GM12878 (cell line): ENCODE measurements at regions not wholly inside any gene's neighbourhood (a gene's known extent, or its start where the extent isn't known, plus 50 kb on each side); places are given as distances from the start of the nearest gene placed in this dataset.

Source experiments
- ATAC-seq: fragments of 200-7000 bp; cut with Tn5 transposase; 3 replicates; pipeline ENCODE4 v1.9.1; 2020; ENCODE audit warnings: mild to moderate bottlenecking, moderate library complexity
- BruUV-seq: library from RNA; stranded (reverse); fragments of 400-500 nt; replicated peaks from 2 replicates; lab custom pipeline; 2021; lab: Mats Ljungman, UMichigan
- CTCF ChIA-PET: fragments of 300-600 bp; sonication (Branson Sonifier 250); formaldehyde crosslinking; extraction: SDS; loops from one replicate; lab custom pipeline; 2021; ENCODE audit warnings: inconsistent platforms; lab: Yijun Ruan, JAX
- POLR2A ChIA-PET: fragments of 350-600 bp; formaldehyde crosslinking; extraction: SDS; loops from one replicate; lab custom pipeline; 2021; ENCODE audit warnings: inconsistent platforms; lab: Charles Lee
- RAD21 ChIA-PET: fragments of 300-600 bp; sonication (Branson Sonifier 250); formaldehyde crosslinking; loops from one replicate; lab custom pipeline; 2023; ENCODE audit warnings: antibody characterized with exemption; ENCODE audit not compliant: unreplicated experiment; lab: Charles Lee
- SMC1A ChIA-PET: fragments of 300-600 bp; sonication (Branson Sonifier 250); formaldehyde crosslinking; loops from one replicate; lab custom pipeline; 2023; ENCODE audit not compliant: unreplicated experiment, uncharacterized antibody; lab: Charles Lee
- DNase-seq: peaks from one replicate; pipeline ENCODE4 v3.0.0-alpha.2; 2011; ENCODE audit warnings: low read depth, low spot score
- FAIRE-seq: peaks from 3 replicates; lab custom pipeline; 2011; peaks lifted over from hg19 to GRCh38; lab: Jason Lieb, UNC
- H2AFZ ChIP-seq: 2 replicates; pipeline ENCODE4 v1.6.0; 2011; ENCODE audit warnings: low read depth, low read length, control low read depth; ENCODE audit not compliant: control insufficient read depth
- H3K27ac ChIP-seq: 2 replicates; pipeline ENCODE4 v1.5.1; 2011; ENCODE audit warnings: control low read depth; ENCODE audit not compliant: control insufficient read depth, insufficient read depth
- H3K27me3 ChIP-seq, 2 experiments: replicated peaks in 1 of 2; 2 replicates each; pipeline versions ENCODE4 v1.6.0 to v1.6.1; 2011; ENCODE audit warnings: low read length in 1 of 2; ENCODE audit not compliant: control insufficient read depth in 2 of 2, insufficient read depth in 2 of 2
- H3K36me3 ChIP-seq, 2 experiments: 2 replicates each; pipeline ENCODE4 v1.5.1; 2011; ENCODE audit warnings: low read length in 1 of 2; ENCODE audit not compliant: control insufficient read depth in 2 of 2, insufficient read depth in 2 of 2
- H3K4me1 ChIP-seq: 2 replicates; pipeline ENCODE4 v1.6.1; 2011; ENCODE audit warnings: mild to moderate bottlenecking, low read length, moderate library complexity, mixed read lengths; ENCODE audit not compliant: control insufficient read depth, insufficient read depth
- H3K4me2 ChIP-seq: 2 replicates; pipeline ENCODE4 v1.6.0; 2011; ENCODE audit warnings: control low read depth; ENCODE audit not compliant: control insufficient read depth, insufficient read depth
- H3K4me3 ChIP-seq: fragments of 200-600 bp; sonication (generic); 2 replicates; pipeline ENCODE4 v1.5.1; 2016
- H3K79me2 ChIP-seq: 2 replicates; pipeline ENCODE4 v1.6.0; 2011; ENCODE audit warnings: low read length; ENCODE audit not compliant: control insufficient read depth, insufficient read depth
- H3K9ac ChIP-seq: 2 replicates; pipeline ENCODE4 v1.8.0; 2011; ENCODE audit warnings: low read length, control low read depth, mixed read lengths; ENCODE audit not compliant: control insufficient read depth, insufficient read depth
- H3K9me3 ChIP-seq: replicated peaks from 3 replicates; pipeline ENCODE4 v1.5.1; 2011; ENCODE audit warnings: mild to moderate bottlenecking, low read length; ENCODE audit not compliant: control insufficient read depth, insufficient read depth
- H4K20me1 ChIP-seq: 2 replicates; pipeline ENCODE4 v1.6.0; 2011; ENCODE audit not compliant: control insufficient read depth, insufficient read depth
- BHLHE40 ChIP-seq, 2 experiments: fragments of 450-650 bp in 1 of 2; IDR thresholded peaks; 2 replicates each; pipeline ENCODE4 v1.6.1; 2011 to 2017; ENCODE audit warnings: low read depth in 2 of 2, borderline replicate concordance in 1 of 2, improper control_type of control experiment in 1 of 2, low read length in 1 of 2, mild to moderate bottlenecking in 1 of 2
- CBFB ChIP-seq: IDR thresholded peaks from 2 replicates; pipeline ENCODE4 v1.6.1; 2016; ENCODE audit warnings: antibody characterized with exemption, low read depth
- EED ChIP-seq: sonication (generic); IDR thresholded peaks from 2 replicates; pipeline ENCODE4 v1.6.1; 2016; ENCODE audit warnings: antibody characterized with exemption, low read depth
- EZH2 ChIP-seq: IDR thresholded peaks from 2 replicates; pipeline ENCODE4 v1.6.1; 2012; ENCODE audit warnings: low read depth, mild to moderate bottlenecking, control low read depth, inconsistent platforms, low read length, borderline replicate concordance; ENCODE audit not compliant: control insufficient read depth
- HDGF ChIP-seq: fragments of 450-650 bp; IDR thresholded peaks from 2 replicates; pipeline ENCODE4 v1.6.1; 2016; ENCODE audit warnings: antibody characterized with exemption
- IRF4 ChIP-seq: IDR thresholded peaks from 2 replicates; pipeline ENCODE4 v1.6.1; 2011; ENCODE audit warnings: low read depth, low read length
- MYB ChIP-seq: fragments of 150-350 bp; IDR thresholded peaks from 2 replicates; pipeline ENCODE4 v1.6.1; 2014; ENCODE audit warnings: mild to moderate bottlenecking, low read depth, low read length, borderline replicate concordance
- SREBF1 ChIP-seq: IDR thresholded peaks from 2 replicates; pipeline ENCODE4 v1.6.1; 2012; ENCODE audit warnings: mild to moderate bottlenecking, low read length
- ZSCAN29 ChIP-seq: fragments of 450-650 bp; IDR thresholded peaks from 2 replicates; pipeline ENCODE4 v1.6.1; 2017; ENCODE audit warnings: mild to moderate bottlenecking, moderate library complexity
- WGBS: methylation state at CpG from one replicate; pipeline ENCODE4 v1.1.6; 2016; ENCODE audit warnings: low lambda C conversion rate; ENCODE audit not compliant: insufficient replicate concordance, insufficient coverage; ENCODE audit errors: missing lambda C conversion rate; 5-methylcytosine and 5-hydroxymethylcytosine counted together
- in situ Hi-C: fragments of 300-500 bp; cut with MboI; formaldehyde crosslinking; loops from 9 replicates; pipeline ENCODE4 v1.14.3; 2018; ENCODE audit warnings: mixed read lengths
- intact Hi-C: fragments of 100-400 bp; cut with micrococcal nuclease; formaldehyde crosslinking; loops from one replicate; pipeline ENCODE4 v1.14.2; 2022; ENCODE audit not compliant: unreplicated experiment
- TF ChIP-seq, protein P1 (sequence below): fragments of 450-650 bp; IDR thresholded peaks from 2 replicates; pipeline ENCODE4 v1.6.1; 2017; ENCODE audit warnings: mild to moderate bottlenecking, moderate library complexity
- TF ChIP-seq, protein P2 (sequence below): fragments of 450-650 bp; formaldehyde crosslinking; IDR thresholded peaks from 2 replicates; pipeline ENCODE4 v1.4.0; 2022; ENCODE audit warnings: mild to moderate bottlenecking, moderate library complexity
- TF ChIP-seq, protein P3 (sequence below): fragments of 450-650 bp; IDR thresholded peaks from 2 replicates; pipeline ENCODE4 v1.6.1; 2017; ENCODE audit warnings: mild to moderate bottlenecking, moderate library complexity

DNA sequence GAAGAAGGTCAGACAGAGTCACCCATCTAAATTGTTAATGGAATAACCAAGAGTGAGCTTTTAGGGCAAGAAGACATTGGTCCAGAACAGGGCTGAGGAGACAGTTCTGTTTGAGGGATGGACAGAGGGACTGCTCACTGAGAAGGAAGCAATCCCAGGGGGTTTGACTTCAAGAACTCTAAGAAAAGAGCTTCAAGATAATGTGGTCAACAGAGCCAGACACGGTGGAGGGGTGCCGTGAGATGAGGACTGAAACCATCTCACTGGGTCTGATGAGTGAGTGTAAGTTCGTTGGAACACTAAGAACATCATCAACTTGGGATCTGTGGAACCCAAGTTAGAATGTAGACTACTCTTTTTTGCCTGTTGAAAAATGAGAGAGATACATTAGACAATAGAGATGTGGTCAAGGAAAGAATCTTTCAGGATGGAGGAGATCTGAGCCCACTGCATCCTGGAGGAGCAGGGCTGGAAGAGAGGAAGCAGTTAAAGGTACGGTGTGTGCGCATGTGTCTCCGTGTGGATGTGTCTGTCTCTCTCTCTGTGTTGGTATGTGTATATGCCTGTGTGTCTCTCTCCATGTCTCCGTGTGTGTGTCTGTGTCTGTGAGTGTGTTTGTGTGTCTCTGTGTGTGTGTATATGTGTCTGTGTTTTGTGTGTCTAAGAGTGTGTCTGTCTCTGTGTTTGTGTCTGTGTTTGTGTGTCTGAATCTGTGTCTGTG, 172.1 kb downstream of the MYCN start (continued):
- TF ChIP-seq, protein P1, sequence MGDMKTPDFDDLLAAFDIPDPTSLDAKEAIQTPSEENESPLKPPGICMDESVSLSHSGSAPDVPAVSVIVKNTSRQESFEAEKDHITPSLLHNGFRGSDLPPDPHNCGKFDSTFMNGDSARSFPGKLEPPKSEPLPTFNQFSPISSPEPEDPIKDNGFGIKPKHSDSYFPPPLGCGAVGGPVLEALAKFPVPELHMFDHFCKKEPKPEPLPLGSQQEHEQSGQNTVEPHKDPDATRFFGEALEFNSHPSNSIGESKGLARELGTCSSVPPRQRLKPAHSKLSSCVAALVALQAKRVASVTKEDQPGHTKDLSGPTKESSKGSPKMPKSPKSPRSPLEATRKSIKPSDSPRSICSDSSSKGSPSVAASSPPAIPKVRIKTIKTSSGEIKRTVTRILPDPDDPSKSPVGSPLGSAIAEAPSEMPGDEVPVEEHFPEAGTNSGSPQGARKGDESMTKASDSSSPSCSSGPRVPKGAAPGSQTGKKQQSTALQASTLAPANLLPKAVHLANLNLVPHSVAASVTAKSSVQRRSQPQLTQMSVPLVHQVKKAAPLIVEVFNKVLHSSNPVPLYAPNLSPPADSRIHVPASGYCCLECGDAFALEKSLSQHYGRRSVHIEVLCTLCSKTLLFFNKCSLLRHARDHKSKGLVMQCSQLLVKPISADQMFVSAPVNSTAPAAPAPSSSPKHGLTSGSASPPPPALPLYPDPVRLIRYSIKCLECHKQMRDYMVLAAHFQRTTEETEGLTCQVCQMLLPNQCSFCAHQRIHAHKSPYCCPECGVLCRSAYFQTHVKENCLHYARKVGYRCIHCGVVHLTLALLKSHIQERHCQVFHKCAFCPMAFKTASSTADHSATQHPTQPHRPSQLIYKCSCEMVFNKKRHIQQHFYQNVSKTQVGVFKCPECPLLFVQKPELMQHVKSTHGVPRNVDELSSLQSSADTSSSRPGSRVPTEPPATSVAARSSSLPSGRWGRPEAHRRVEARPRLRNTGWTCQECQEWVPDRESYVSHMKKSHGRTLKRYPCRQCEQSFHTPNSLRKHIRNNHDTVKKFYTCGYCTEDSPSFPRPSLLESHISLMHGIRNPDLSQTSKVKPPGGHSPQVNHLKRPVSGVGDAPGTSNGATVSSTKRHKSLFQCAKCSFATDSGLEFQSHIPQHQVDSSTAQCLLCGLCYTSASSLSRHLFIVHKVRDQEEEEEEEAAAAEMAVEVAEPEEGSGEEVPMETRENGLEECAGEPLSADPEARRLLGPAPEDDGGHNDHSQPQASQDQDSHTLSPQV, result no peak
- TF ChIP-seq SREBF1 (no peak), IRF4 (no peak), HDGF (no peak), BHLHE40 (IDR thresholded peaks at IDR 0.05; ENCODE audit: borderline replicate concordance in 1 of 2, low read depth in 2 of 2, low read length in 1 of 2) (no peak), MYB (no peak), EED (no peak)

DNA sequence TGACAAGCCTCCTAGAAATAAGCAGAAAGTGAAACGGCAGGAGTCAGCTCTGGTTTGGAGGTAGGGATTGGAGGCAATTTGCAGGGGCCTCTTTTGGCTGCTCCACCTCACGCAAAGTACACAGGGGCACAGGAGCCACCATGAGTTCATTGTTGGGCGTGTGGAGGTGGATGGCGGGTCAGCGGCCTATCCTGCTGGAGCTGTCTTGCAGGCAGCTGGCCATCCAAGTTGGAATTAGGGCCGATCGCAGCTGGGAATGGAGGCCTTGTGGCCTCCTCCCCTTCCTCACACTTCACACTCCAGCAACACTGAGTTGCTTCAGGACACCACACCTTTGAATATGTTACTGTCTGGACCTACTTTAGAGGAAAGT, 171.5 kb downstream of the MYCN start:
- Histone ChIP-seq H3K4me2 (no peak overlapping the region), H3K4me1 (no peaks in the 10 kb centered on the region), H3K4me3 (no peak overlapping the region), H2AFZ (no peak overlapping the region), H3K27ac (no peak overlapping the region), H3K9me3 (no peaks in the 10 kb centered on the region), H3K9ac (no peak overlapping the region), H4K20me1 (no peaks in the 10 kb centered on the region), H3K36me3 (no peaks in the 10 kb centered on the region), H3K79me2 (no peaks in the 10 kb centered on the region), H3K27me3 (no peaks in the 10 kb centered on the region)
- ChIA-PET SMC1A (no interaction called here), CTCF (no interaction called here), RAD21 (no interaction called here), POLR2A (no interaction called here)
- WGBS, result 67% methylated on average over 4 of the region's 7 CpGs
- DNase-seq (no peak), ATAC-seq (no peak), FAIRE-seq (no peak)
- no TSS peak for BruUV-seq
- intact Hi-C loops, result no loop called here
- in situ Hi-C loops, result no loop called here
- TF ChIP-seq, protein P2, sequence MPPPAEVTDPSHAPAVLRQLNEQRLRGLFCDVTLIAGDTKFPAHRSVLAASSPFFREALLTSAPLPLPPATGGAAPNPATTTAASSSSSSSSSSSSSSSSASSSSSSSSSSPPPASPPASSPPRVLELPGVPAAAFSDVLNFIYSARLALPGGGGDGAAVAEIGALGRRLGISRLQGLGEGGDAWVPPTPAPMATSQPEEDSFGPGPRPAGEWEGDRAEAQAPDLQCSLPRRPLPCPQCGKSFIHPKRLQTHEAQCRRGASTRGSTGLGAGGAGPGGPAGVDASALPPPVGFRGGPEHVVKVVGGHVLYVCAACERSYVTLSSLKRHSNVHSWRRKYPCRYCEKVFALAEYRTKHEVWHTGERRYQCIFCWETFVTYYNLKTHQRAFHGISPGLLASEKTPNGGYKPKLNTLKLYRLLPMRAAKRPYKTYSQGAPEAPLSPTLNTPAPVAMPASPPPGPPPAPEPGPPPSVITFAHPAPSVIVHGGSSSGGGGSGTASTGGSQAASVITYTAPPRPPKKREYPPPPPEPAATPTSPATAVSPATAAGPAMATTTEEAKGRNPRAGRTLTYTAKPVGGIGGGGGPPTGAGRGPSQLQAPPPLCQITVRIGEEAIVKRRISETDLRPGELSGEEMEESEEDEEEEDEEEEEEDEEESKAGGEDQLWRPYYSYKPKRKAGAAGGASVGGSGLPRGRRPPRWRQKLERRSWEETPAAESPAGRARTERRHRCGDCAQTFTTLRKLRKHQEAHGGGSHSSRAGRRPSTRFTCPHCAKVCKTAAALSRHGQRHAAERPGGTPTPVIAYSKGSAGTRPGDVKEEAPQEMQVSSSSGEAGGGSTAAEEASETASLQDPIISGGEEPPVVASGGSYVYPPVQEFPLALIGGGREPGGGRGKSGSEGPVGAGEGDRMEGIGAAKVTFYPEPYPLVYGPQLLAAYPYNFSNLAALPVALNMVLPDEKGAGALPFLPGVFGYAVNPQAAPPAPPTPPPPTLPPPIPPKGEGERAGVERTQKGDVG (CRISPR knock-in tag), result no peak
- TF ChIP-seq ZSCAN29, result no peak
- TF ChIP-seq EZH2, result no peak
- TF ChIP-seq, protein P3, sequence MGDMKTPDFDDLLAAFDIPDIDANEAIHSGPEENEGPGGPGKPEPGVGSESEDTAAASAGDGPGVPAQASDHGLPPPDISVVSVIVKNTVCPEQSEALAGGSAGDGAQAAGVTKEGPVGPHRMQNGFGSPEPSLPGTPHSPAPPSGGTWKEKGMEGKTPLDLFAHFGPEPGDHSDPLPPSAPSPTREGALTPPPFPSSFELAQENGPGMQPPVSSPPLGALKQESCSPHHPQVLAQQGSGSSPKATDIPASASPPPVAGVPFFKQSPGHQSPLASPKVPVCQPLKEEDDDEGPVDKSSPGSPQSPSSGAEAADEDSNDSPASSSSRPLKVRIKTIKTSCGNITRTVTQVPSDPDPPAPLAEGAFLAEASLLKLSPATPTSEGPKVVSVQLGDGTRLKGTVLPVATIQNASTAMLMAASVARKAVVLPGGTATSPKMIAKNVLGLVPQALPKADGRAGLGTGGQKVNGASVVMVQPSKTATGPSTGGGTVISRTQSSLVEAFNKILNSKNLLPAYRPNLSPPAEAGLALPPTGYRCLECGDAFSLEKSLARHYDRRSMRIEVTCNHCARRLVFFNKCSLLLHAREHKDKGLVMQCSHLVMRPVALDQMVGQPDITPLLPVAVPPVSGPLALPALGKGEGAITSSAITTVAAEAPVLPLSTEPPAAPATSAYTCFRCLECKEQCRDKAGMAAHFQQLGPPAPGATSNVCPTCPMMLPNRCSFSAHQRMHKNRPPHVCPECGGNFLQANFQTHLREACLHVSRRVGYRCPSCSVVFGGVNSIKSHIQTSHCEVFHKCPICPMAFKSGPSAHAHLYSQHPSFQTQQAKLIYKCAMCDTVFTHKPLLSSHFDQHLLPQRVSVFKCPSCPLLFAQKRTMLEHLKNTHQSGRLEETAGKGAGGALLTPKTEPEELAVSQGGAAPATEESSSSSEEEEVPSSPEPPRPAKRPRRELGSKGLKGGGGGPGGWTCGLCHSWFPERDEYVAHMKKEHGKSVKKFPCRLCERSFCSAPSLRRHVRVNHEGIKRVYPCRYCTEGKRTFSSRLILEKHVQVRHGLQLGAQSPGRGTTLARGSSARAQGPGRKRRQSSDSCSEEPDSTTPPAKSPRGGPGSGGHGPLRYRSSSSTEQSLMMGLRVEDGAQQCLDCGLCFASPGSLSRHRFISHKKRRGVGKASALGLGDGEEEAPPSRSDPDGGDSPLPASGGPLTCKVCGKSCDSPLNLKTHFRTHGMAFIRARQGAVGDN, result no peak
- no peak for TF ChIP-seq CBFB
